HG03565 (cell line): ENCODE measurements at regions not wholly inside any gene's neighbourhood (a gene's known extent, or its start where the extent isn't known, plus 50 kb on each side); places are given as distances from the start of the nearest gene placed in this dataset.

Experiments used
- ATAC-seq: cut with Tn5 transposase; IDR thresholded peaks from one replicate; pipeline ENCODE4 v1.9.1; 2021; ENCODE audit warnings: mild to moderate bottlenecking, moderate library complexity; ENCODE audit not compliant: unreplicated experiment

DNA sequence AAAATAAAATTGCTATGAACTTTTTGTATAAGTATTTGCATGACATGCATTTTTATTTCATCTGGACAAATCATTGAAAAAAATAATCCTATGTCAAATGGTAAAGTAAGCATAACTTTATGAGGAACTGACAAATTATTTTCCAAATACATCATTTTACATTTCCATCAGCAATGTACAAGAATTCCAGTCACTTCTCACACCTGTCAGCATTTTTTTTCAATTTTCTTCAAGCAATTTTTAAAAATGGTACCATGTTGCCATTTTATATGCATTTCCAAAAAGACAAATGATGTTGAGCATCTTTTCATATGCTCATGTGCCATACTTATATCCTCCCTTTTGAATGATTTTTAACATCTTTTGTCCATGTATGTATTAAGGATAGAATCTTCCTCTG lies 961.7 kb upstream of the PIK3C3 start:
- ATAC-seq = no peak

DNA sequence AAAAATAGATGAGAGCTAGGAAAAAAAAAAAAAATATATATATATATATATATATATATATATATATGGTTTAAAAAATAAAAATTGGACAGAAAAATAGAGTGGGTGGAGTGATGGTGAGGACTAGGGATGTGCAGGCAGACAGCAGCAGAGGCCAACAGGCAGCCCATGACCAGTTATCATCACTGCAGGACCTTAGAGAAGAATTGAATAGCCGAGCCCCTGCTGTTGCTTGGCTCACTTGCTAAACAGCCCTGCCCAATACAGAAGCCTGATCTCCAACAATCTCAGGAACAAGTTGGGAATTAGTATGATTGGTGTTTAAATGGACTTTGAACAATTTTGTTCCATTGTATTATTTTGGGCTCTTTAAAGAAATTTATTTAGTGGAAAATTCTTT lies 967.5 kb upstream of the PIK3C3 start:
- no peak for ATAC-seq

GRCh38 chr18:40985436-40985835 lies 969.6 kb upstream of the PIK3C3 start:
- ATAC-seq = no peak

DNA sequence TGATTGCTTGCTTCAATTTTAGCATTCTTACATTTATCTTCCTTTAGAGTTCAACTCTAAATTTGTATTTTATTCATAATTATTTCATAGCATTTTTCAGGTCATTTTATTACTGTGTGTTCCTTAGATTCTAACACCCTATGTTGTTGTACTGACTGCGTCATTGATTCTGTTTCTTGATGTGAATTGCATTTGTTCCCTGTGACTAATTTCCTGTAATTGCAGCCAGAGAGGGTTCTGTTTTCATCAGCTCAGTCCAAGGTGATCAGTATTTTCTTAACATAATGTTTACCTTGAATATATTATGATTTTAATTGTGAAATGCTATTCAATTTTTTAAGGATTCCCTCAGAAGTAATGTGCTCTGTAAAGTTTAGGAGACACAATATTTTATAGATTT lies 970.2 kb upstream of the PIK3C3 start:
- no peak for ATAC-seq

DNA sequence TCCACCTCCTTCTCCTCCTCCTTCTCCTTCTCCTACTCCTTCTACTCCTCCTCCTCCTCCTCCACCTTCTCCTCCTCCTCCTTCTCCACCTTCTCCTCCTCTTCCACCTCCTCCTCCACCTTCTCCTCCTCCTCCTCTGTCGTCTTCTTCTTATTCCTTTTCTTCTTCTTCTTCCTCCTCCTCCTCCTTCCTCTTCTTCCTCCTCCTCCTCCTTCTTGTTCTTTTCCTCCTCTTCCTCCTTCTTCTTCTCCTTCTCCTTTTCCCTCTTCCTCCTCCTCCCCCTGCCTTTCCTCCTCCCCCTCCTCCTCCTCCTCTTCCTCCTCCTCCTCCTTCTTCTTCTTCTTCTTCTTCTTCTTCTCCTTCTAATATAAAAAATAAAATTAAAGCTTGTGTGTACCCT lies 971.2 kb upstream of the PIK3C3 start:
- no peak for ATAC-seq

DNA sequence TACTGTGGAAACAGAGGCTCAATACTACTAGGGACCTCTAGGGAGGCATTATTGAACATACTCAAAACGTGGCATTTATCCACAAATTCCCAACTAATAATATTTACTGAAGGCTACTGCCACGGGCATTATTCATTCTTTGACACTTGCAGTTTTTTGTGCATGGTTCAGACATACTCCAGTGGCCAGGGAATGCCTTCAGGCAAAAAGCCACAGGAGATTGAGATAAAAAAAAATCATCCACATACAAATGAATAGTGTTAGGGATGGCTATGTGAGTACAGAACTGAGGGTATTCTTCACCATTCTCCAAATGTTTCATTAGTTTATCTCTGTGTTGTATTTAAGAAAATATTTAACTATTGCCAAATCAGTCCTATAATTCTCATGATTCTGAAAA lies 974.9 kb upstream of the PIK3C3 start:
- no peak for ATAC-seq

GRCh38 chr18:40976050-40976449 lies 979.0 kb upstream of the PIK3C3 start:
- ATAC-seq = no peak

DNA sequence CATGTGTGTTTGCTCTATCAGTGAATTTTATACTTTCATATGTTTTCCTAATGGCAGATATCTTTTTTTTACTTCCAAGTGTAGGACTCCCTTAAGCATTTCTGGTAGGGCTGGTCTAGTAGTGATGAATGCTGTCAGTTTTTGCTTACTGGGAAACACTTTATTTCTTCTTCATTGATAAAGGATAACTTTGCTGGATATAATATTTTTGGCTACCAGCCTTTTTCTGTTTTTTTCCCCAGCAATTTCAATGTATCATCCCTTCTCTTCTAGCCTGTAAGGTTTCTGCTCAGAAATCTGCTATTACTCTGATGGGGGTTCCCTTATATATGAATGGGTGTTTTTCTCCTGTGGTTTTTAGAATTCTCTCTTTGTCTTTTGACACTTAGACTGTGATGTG lies 980.6 kb upstream of the PIK3C3 start:
- ATAC-seq = no peak

- ATAC-seq = no peak
Observed at GRCh38 chr18:40962784-40963183, 992.2 kb upstream of the PIK3C3 start.

DNA sequence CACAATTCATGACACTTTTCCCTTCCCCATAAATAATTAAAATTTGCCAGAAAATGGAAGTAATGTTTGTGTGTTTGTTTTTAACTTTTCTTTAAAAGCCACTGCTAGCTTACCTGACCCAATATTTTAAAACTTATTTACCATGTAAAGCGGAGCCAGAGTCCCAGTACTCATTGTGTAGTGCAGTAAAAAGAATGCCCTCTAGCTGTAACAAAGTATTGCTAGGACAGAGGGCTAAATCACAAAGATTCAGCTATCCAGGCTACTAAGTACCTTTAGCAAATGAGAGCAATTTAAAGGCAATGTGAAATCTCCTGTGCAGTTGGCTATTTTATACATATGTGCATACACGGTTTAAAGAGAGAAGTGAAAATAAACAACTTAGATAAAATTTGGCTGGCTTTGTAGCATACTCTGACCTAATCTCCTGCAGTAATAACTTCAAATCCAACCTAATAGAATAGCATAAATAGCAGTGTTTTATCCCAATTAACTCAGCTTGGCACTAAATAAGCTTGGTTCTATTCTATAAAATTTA lies 997.4 kb upstream of the PIK3C3 start:
- no peak for ATAC-seq

DNA sequence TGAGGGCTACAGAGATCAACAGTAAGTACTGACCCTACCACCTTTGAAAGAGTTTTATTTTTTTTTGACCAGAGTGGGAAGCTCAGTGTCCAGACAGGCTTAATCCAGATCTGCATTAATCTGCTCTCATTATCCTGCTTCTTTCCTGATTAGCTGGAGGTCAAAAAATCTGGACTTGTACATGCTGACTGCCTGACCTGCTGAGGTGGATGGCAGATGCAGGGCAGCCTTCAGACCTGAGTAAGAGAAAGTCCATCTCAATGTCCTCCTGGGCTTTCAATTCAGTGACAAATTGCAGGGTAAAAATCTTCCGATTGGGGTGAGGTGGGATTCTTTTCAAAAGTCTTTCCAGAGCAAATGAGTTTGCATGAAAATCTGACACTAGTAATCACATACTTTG lies 998.8 kb upstream of the PIK3C3 start:
- no peak for ATAC-seq

DNA sequence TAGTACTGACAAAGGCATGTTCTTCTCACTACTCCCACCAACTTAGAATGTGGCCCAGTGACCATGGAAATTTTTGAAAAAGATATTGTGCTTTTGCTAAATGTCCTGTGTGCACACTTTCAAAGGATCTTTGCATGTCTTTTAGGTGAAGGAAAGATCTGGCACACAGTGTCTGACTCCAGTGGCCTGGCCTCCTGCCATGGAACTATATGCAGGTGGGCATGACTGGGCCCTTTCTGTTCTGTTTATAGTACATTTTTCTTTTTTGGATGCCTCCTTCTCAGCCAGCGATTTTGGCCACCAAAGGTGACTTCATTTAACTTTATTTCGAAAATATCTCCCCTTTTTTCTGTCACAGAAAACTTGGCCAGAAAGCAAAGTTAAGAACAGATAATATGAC lies 999.7 kb upstream of the PIK3C3 start:
- no peak for ATAC-seq

DNA sequence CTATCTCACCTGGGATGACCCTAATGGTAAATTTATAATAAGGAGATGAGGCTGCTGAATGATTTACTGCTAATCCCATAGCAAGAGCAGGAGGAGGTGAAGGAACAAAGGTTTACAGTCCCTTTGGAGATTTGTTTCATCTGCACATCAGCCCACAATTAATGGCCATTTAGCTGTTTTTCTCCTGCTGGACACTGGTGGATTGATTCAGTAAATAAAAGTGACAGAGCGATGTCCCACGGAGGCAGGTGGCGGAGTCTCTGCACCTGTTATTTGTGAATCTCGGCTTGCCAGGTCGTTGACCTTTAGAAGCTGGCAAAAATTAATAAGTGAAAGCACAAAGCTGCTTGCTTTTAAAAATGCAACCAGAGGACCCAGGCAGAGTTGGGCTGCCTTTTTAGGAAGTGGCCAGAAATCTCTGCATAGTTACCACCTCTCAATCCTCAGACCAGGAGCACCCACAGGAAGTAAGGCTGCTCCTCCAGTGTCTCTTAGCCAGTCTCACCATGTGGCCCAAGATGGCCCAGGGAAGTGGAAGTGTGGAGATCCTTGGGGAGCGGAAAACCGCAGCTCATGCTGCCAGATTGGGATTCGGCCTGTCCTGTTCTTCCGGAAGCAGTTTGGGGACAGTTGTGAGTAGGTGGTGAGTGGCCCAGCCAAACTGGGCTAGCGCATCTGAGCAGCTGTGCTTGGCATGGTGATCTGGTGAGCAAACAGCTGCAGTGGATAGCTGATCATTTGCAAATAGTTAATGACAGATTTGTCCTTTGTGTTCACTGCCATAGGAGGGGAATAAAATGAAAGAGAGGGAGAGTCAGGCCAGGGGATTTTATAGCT lies 1005.7 kb upstream of the PIK3C3 start:
- ATAC-seq = no peak

DNA sequence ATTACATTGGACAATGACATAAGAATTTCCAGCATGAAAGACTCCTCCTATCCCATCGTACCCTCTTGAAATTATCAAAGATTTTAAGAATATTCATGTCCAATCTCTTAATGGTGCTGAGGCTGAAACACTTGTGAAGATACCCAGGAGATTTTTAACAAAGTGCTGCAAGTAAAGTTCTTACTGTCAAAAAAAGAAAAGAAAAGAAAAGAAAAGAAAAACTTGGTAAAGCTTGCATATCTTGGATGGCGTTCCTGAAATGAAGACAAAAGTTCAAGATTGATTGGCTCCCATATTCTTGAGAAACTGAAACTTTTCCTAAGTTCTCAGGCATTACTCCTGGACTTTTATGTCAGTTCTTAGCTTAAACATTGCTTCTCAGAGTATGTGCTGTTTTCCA lies 1010.5 kb upstream of the PIK3C3 start:
- ATAC-seq = no peak

DNA sequence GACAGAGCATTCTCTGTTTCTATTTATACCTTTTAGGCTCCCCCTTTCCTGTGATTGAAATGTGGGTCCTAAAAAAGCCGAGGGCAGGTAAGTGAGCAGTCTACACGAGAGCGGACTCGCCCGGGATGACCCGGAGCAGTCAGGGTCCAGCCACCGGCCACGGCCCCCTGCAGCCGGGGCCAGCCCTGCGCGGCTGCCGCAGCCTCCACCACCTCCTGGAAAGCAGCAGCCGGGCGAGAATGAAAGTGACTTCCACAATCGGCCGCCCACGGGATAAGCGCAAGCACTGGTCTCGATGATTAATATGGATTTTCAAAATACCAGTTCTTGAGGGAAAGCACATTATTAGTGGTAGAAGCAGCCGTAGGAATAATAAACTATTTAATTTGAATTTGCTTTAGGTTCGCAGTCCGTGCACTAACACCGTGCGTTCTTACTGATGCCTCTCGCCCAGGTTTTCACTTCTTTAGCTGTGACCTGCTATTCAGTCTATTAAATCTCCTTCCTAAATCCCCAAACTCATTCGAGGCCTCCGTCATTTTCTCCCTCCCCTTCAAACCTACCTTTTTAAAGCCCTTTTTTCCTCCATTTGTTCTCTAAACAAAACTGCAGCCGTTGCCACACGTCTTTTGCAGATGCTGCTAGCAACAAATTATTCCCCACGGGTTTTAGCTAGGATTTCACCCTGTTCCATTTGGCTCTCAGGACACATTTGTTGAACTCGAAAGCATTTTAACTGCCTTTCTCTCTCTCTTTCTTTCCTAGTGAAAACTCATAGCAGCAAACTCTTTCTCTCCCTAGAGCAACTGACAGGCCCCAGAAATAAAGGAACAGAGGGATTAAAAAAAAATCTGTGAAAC lies 1015.1 kb upstream of the PIK3C3 start:
- no peak for ATAC-seq

GRCh38 chr18:40938615-40939014 lies 1016.4 kb upstream of the PIK3C3 start:
- ATAC-seq = no peak

DNA sequence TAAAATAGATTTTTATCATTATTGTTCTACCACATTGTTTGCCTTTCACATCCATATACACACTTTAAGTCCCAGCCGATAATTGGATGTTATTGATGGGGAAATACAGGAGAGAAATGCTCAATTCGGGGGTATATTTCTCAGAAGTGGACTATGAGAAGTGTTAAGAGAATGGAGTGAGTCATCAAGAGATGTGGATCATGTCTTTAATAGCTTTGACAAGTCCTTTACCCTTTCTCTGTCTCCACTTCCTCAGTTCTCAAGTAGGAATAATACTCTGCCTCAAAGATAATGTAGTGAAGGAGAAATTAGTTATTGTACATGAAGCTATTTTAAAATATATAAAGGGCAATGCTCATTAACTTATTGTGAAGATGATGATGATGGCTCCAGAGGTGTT lies 1017.6 kb upstream of the PIK3C3 start:
- ATAC-seq = no peak

DNA sequence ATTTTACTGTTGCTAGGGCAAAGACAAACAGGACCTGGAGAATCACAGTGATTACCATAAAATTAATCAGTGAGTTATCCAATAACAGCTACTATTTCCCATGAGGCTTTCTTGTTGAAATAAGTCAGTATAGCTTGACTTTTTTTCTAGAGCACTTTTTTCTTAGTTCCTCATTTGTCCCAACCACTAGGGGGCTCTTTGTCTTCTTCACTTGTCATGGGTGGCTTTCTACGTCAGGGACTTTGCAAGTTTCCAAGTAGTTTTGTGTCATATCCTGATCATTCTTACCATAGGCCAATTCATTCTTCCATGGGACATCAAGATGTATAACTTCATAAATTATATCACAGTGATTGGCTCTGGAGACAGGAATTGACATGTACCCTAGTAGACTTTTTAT lies 1019.6 kb upstream of the PIK3C3 start:
- ATAC-seq = no peak

DNA sequence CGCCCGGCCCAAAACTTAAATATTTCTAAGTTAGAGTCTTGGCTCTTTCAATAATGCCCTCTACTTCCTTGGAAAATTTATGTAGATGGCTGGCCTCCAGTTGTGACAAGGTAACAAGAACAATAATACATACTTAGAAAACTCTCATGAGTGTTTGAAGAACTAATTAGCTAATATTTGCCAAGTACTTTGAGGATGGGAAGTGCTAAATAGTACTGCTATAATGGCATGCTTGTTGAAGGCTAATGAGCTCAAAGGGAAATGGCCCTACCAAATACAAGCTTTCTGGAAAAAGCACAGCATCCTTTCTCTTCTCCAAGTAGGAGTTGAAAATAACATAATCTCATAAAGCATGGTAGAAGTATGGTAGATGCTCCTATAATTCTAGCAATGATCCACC lies 1022.2 kb upstream of the PIK3C3 start:
- no peak for ATAC-seq

DNA sequence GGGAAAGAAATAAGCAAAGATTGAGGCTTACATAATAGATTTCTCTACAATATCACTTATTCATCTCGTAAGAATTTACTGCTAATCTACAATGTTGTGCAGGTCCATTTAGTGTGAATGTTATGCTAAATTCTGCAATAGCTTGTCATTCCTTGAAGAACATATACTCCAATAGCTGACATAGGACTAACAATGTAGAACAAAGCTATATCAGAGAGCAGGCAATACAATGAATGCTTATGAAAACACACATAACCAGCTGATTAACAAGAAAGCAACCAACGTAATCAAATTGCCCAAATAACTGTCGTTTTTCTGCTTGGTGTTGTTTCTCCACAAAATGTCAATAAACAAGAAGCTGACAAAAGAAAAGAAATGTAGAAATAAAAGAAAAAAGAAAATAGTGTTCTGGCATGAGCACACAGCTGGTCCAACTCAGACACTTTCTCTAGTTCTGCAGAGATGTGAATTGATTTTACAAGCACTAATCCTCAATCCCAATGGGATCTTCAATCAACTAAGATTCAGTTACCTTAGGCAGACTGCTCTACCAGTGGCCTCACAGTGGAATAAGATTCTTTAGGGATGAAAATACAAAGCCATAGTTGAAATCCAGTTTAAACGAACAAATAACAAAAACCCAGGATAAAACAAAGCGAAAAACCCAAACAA lies 1024.7 kb upstream of the PIK3C3 start:
- no peak for ATAC-seq

DNA sequence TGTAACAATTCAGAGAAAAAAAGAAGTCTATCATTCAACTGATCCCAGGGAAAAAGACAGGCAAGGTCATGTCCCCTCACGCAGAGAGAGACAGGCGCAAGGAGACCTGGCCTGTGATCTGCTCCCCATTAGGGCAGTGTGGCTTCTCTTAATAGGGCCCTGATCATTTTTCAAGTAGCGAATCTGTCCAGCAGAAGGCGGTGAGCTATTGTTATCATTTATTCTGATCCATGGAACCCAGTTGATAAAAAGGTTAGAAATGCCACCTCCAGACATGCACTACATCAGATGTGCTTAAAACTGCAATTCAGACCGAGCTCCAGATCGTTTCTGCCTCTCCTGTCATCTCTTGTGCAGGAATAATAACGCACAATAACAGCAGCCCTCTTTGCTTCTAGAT lies 1025.6 kb upstream of the PIK3C3 start:
- ATAC-seq = no peak
